Osteocyte (in vitro differentiated cells): ENCODE measurements at regions not wholly inside any gene's neighbourhood (a gene's known extent, or its start where the extent isn't known, plus 50 kb on each side); places are given as distances from the start of the nearest gene placed in this dataset.
"Not testable (repeated sequence)": the region's sequence is repeated elsewhere in the genome, so short reads cannot be mapped to it uniquely, and the experiment has no call there.

Experiments
- DNase-seq: peaks from one replicate; pipeline ENCODE4 v3.0.0; 2021; ENCODE audit warnings: mixed read lengths; ENCODE audit not compliant: unreplicated experiment; ENCODE audit errors: extremely low spot score
- H3K27ac Mint-ChIP-seq: one replicate; pipeline ENCODE4 v1.8.0; 2021; ENCODE audit warnings: mild to moderate bottlenecking, mixed read lengths; ENCODE audit not compliant: unreplicated experiment
- H3K27me3 Mint-ChIP-seq: one replicate; pipeline ENCODE4 v1.8.0; 2021; ENCODE audit warnings: mixed read lengths; ENCODE audit not compliant: unreplicated experiment
- H3K36me3 Mint-ChIP-seq: one replicate; pipeline ENCODE4 v1.8.0; 2021; ENCODE audit warnings: mixed read lengths; ENCODE audit not compliant: unreplicated experiment
- H3K4me1 Mint-ChIP-seq: one replicate; pipeline ENCODE4 v1.8.0; 2021; ENCODE audit warnings: mixed read lengths; ENCODE audit not compliant: unreplicated experiment
- H3K4me3 Mint-ChIP-seq: one replicate; pipeline ENCODE4 v1.8.0; 2021; ENCODE audit warnings: mild to moderate bottlenecking, moderate library complexity, mixed read lengths; ENCODE audit not compliant: unreplicated experiment
- H3K9me3 Mint-ChIP-seq: one replicate; pipeline ENCODE4 v1.8.0; 2021; ENCODE audit warnings: mixed read lengths; ENCODE audit not compliant: unreplicated experiment
- TF ChIP-seq, protein P1 (sequence below): fragments of 200-600 bp; sonication (generic); IDR thresholded peaks from 2 replicates; pipeline ENCODE4 v1.5.0; 2021; ENCODE audit warnings: antibody characterized with exemption, mild to moderate bottlenecking, moderate library complexity

DNA sequence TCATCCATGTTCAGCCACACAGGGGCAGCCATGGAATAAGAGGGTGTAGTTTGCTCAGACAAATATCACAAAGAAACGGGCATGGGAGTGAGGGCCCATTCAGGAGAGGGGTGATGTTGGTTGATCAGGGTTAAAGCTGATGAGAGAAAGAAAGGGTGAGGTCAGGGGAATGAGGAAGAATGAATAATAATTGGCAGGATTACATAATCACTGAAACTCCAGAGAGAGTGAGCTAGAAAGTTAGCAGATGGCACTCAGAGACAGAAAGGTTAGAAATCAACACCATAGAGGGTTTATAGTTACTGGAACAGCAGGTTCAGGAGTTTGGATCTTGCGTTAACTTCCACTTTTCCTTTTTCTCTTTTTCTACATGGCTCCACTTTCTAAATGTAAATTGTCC lies 113.9 kb downstream of the TAF11L14 start:
- Mint-ChIP-seq H3K4me3 (no peak overlapping the region), H3K27ac (no peak overlapping the region), H3K4me1 (peaks cover 17% of the 10 kb centered on the region), H3K27me3 (no peaks in the 10 kb centered on the region), H3K9me3 (no peaks in the 10 kb centered on the region), H3K36me3 (peaks cover 3% of the 10 kb centered on the region)
- TF ChIP-seq, protein P1, sequence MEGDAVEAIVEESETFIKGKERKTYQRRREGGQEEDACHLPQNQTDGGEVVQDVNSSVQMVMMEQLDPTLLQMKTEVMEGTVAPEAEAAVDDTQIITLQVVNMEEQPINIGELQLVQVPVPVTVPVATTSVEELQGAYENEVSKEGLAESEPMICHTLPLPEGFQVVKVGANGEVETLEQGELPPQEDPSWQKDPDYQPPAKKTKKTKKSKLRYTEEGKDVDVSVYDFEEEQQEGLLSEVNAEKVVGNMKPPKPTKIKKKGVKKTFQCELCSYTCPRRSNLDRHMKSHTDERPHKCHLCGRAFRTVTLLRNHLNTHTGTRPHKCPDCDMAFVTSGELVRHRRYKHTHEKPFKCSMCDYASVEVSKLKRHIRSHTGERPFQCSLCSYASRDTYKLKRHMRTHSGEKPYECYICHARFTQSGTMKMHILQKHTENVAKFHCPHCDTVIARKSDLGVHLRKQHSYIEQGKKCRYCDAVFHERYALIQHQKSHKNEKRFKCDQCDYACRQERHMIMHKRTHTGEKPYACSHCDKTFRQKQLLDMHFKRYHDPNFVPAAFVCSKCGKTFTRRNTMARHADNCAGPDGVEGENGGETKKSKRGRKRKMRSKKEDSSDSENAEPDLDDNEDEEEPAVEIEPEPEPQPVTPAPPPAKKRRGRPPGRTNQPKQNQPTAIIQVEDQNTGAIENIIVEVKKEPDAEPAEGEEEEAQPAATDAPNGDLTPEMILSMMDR: no peak
- DNase-seq: no peak

DNA sequence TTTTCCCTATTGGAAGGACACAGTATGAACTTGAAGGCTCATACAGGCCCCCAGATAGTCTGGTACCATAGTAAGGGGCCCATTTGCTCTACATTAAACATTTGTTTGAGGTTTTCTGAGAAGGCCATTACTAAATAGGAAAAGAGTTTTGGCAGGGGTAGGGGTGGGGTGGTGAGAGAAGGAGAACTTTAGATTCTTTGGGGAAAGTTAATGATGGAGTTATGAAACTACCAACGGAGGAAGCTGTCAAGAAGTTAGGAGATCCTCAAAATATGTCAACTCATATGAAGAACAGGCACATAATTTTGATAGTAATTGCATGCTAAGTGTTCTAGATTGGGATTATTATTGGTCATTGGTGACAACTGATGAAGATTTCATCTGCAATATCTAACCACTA lies 114.7 kb downstream of the TAF11L14 start:
- Mint-ChIP-seq H3K9me3 (no peaks in the 10 kb centered on the region), H3K4me1 (peaks cover 10% of the 10 kb centered on the region), H3K27me3 (no peaks in the 10 kb centered on the region), H3K36me3 (peaks cover 5% of the 10 kb centered on the region), H3K27ac (no peak overlapping the region), H3K4me3 (no peak overlapping the region)
- DNase-seq: no peak
- TF ChIP-seq, protein P1: no peak

- not testable (repeated sequence) for H3K4me3 Mint-ChIP-seq, H3K4me1 Mint-ChIP-seq, DNase-seq, H3K27ac Mint-ChIP-seq, H3K9me3 Mint-ChIP-seq, H3K36me3 Mint-ChIP-seq, H3K27me3 Mint-ChIP-seq
These were observed 121.1 kb downstream of the TAF11L14 start for GRCh38 chr5:17755406-17755805.

DNA sequence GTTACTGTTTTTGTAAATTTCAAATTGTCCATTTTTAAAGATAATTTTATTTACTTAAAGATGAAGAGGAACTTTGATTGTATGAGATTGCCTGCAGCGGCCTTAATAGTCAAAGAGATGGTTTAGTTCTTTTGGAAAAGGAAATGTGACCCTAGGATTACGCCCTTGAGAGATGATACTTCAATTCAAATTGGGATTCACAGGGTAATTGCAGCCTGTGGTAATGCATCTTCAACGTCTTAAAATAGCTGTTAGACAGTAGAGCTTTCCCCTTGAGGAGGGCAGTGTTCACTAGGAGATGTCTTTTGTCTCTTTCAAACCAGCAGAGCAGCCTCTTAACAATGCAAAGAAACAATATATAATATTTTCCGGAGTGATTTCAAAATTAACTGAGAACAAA lies 127.1 kb downstream of the TAF11L14 start:
- no peak overlapping the region for H3K27ac Mint-ChIP-seq
- no peaks in the 10 kb centered on the region for H3K9me3 Mint-ChIP-seq
- TF ChIP-seq, protein P1: no peak
- peaks cover 17% of the 10 kb centered on the region for H3K4me1 Mint-ChIP-seq
- no peaks in the 10 kb centered on the region for H3K36me3 Mint-ChIP-seq
- H3K4me3 Mint-ChIP-seq: no peak overlapping the region
- no peak for DNase-seq
- H3K27me3 Mint-ChIP-seq: no peaks in the 10 kb centered on the region

DNA sequence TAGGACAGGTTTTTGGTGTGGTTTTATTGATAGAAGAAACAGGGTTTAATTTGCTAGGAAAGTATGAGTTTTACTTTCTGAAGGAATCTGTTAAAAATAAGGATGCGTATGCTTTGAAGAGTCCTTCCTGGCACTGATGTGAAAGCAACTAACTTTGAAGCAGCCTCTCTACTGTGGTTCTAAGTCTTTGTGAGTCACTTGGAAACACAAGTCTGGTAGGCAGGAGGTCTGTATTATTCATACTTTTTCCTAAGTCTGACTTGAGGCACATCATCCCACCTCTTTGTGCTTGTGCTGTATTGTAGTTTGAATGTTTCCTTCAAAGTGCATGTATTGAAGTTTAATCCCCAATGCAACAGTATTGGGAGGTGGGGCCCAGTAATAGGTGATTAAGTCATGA lies 129.0 kb downstream of the TAF11L14 start:
- TF ChIP-seq, protein P1: no peak
- Mint-ChIP-seq H3K27ac (no peak overlapping the region), H3K9me3 (no peaks in the 10 kb centered on the region), H3K4me3 (no peak overlapping the region), H3K4me1 (peaks cover 17% of the 10 kb centered on the region), H3K27me3 (no peaks in the 10 kb centered on the region), H3K36me3 (no peaks in the 10 kb centered on the region)
- DNase-seq: no peak

DNA sequence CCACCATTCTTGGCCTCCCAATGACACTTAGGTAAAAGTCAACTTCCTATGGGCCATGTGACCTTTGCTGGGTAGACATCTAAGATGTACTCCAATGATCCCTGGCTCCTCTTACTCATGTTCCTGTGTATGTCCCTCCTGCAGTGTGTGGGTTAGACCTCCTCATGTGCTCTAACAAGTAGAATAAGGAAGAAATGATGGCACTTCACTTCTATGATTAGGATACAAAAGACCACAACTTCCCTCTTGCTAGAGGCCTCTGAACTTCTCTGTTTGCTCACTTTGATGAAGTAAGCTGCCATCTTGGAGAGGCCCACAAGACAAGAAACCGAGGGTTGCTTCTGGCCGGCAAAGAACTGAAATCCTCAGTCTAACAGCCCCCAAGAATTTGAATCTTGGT lies 131.8 kb downstream of the TAF11L14 start:
- TF ChIP-seq, protein P1: no peak
- DNase-seq: no peak
- H3K27me3 Mint-ChIP-seq: no peaks in the 10 kb centered on the region
- H3K4me3 Mint-ChIP-seq: no peak overlapping the region
- H3K27ac Mint-ChIP-seq: no peak overlapping the region
- no peaks in the 10 kb centered on the region for H3K9me3 Mint-ChIP-seq
- H3K36me3 Mint-ChIP-seq: no peaks in the 10 kb centered on the region
- H3K4me1 Mint-ChIP-seq: peaks cover 27% of the 10 kb centered on the region
